LNCAP (cell line): ENCODE measurements at regions not wholly inside any gene's neighbourhood (a gene's known extent, or its start where the extent isn't known, plus 50 kb on each side); places are given as distances from the start of the nearest gene placed in this dataset.

ENCODE experiments used
- CTCF ChIP-seq: fragments of 450-650 bp; IDR thresholded peaks from 2 replicates; pipeline ENCODE4 v1.5.1; 2017; ENCODE audit warnings: mild to moderate bottlenecking

- no peak for TF ChIP-seq CTCF
Observed at GRCh38 chr15:66850078-66850991, 148.3 kb downstream of the SMAD6 start.

GRCh38 chr15:66850996-66851310 lies 148.9 kb downstream of the SMAD6 start:
- no peak for TF ChIP-seq CTCF

- TF ChIP-seq CTCF: peak; percentile 97
Observed at GRCh38 chr15:66851311-66852063, 149.5 kb downstream of the SMAD6 start.

- TF ChIP-seq CTCF: no peak
Observed at GRCh38 chr15:66852064-66852905, 150.2 kb downstream of the SMAD6 start.

GRCh38 chr15:66854012-66854965 lies 152.3 kb downstream of the SMAD6 start:
- TF ChIP-seq CTCF: no peak

GRCh38 chr15:66855041-66855440 lies 153.0 kb downstream of the SMAD6 start:
- TF ChIP-seq CTCF: no peak
